Heart right ventricle (tissue), 16 donors: ENCODE measurements at regions not wholly inside any gene's neighbourhood (a gene's known extent, or its start where the extent isn't known, plus 50 kb on each side); places are given as distances from the start of the nearest gene placed in this dataset.
"Not testable (repeated sequence)": the region's sequence is repeated elsewhere in the genome, so short reads cannot be mapped to it uniquely, and the experiment has no call there.

Source experiments
- ATAC-seq, 8 donors: fragments of 200-7000 bp; cut with Tn5 transposase; one replicate each; pipeline ENCODE4 v1.9.1; 2020; ENCODE audit warnings: mild to moderate bottlenecking in 8 of 8, moderate library complexity in 8 of 8, moderate number of reproducible peaks in 1 of 8
- DNase-seq, 2 donors: peaks; one replicate each; pipeline ENCODE4 v3.0.0-alpha.2; 2020
- H3K27ac ChIP-seq, 10 donors: fragments of 200-600 bp; sonication (generic) in 2 of 10; one replicate each; pipeline versions ENCODE4 v1.5.0 to v1.8.0; 2020 to 2022; ENCODE audit warnings: mild to moderate bottlenecking in 3 of 10
- H3K27me3 ChIP-seq, 7 donors: fragments of 200-600 bp; one replicate each; pipeline ENCODE4 v1.8.0; 2021 to 2022; ENCODE audit warnings: mild to moderate bottlenecking in 2 of 7
- H3K36me3 ChIP-seq, 9 donors: fragments of 200-600 bp; sonication (generic) in 1 of 9; one replicate each; pipeline versions ENCODE4 v1.5.0 to v1.8.0; 2020 to 2022; ENCODE audit warnings: mild to moderate bottlenecking in 2 of 9
- H3K4me1 ChIP-seq, 9 donors: fragments of 200-600 bp; sonication (generic) in 1 of 9; one replicate each; pipeline versions ENCODE4 v1.5.0 to v1.8.0; 2020 to 2022; ENCODE audit warnings: mild to moderate bottlenecking in 4 of 9
- H3K4me3 ChIP-seq, 10 donors: fragments of 200-600 bp; sonication (generic) in 2 of 10; one replicate each; pipeline versions ENCODE4 v1.5.0 to v1.8.0; 2020 to 2022; ENCODE audit warnings: mild to moderate bottlenecking in 7 of 10, moderate library complexity in 2 of 10
- H3K9me3 ChIP-seq, 11 donors: fragments of 200-600 bp in 10 of 11; sonication (generic) in 2 of 11; one replicate each; pipeline versions ENCODE4 v1.5.0 to v1.8.0; 2013 to 2022; ENCODE audit warnings: mild to moderate bottlenecking in 2 of 11, control low read depth in 1 of 11, moderate library complexity in 1 of 11
- CTCF ChIP-seq, 9 donors: fragments of 200-600 bp; sonication (generic) in 2 of 9; IDR thresholded peaks; one replicate each; pipeline versions ENCODE4 v1.5.0 to v1.8.0; 2021 to 2022; ENCODE audit warnings: antibody characterized with exemption in 9 of 9, mild to moderate bottlenecking in 5 of 9, moderate library complexity in 1 of 9
- WGBS, 2 donors: extraction: QIAGEN DNeasy Blood & Tissue Kit; methylation state at CpG; one replicate each; pipeline ENCODE4 v1.1.7; 2013; ENCODE audit warnings: inconsistent platforms in 1 of 2; 5-methylcytosine and 5-hydroxymethylcytosine counted together
- intact Hi-C, 10 donors: fragments of 100-400 bp; cut with DNase I; formaldehyde crosslinking; loops; one replicate each; pipeline versions ENCODE4 v1.11.1 to v1.14.2; 2022
- donor health status: Arrhythmogenic right ventricular cardiomyopathy.
- donor health status: ischemic (EF 13 %, LVEDD 7.1; RV severe dilation, severe dysfunction).
- donor health status: healthy with polysubstance abuse.
- donor health status: DM: no; HTN: yes; CAD: no.
- donor health status: DM: no; HTN: no; CAD: no.
- donor health status: ischemic (EF 25% LVEDD 6.9; RV normal size, moderate dysfunction).
- donor health status: ischemic (EF 25% LVEDD 5.7; RV mildly dilated, moderate dysfunction).
- donor health status: healthy.
- donor health status: DM: yes; HTN: yes; CAD: no.
- donor health status: Ischemic cardiomyopathy.
- donor health status: ischemic (EF 35%, LVEDD 5.7; RV mildly dilated, moderate dysfunction).
- donor health status: nonischemic (EF 11% LVEDD 7.7; RV severe dilation, severe dysfunction).
- donor health status: DM: yes; HTN: yes; CAD: no.
- donor health status: PGD.
- donor health status: ischemic (EF 29% LVEDD 5.4; RV normal size, mild dysfunction).
- donor health status: nonischemic (EF 23%, LVEDD 6.1; RV moderate dilation, normal function).

GRCh38 chr12:116376354-116377193, 99.1 kb upstream of the MED13L start:
- H3K9me3 ChIP-seq, result no peaks in the 10 kb centered on the region
- 66 to 73% methylated on average over 11 of the region's 11 CpGs for WGBS, 2 donors
- H3K27me3 ChIP-seq, result peaks cover 0 to 31% (median 10%) of the 10 kb centered on the region in 7 donors
- no peak overlapping the region for H3K4me3 ChIP-seq
- ATAC-seq (no peak), DNase-seq (no peak)
- no peak overlapping the region for H3K27ac ChIP-seq
- peaks cover 0 to 28% (median 0%) of the 10 kb centered on the region in 9 donors for H3K4me1 ChIP-seq
- intact Hi-C loops, result loop anchor here in 1 of 10 donors (10.0 kb wide), 1 partner anchor 382 kb away; no protein-coding TSS in a partner anchor
- no peaks in the 10 kb centered on the region for H3K36me3 ChIP-seq
- no peak for TF ChIP-seq CTCF (IDR thresholded peaks at IDR 0.05)

GRCh38 chr12:116377194-116377571, 99.7 kb upstream of the MED13L start:
- Histone ChIP-seq H3K27me3 (peaks cover 0 to 36% (median 12%) of the 10 kb centered on the region in 7 donors), H3K4me1 (peaks cover 0 to 34% (median 0%) of the 10 kb centered on the region in 9 donors)
- DNase-seq, H3K9me3 ChIP-seq, H3K27ac ChIP-seq, H3K36me3 ChIP-seq, H3K4me3 ChIP-seq, ATAC-seq: not testable (repeated sequence)
- WGBS, 2 donors, result 82 to 87% methylated on average over 6 of the region's 6 CpGs
- intact Hi-C loops, result loop anchor here in 1 of 10 donors (10.0 kb wide), 1 partner anchor 382 kb away; no protein-coding TSS in a partner anchor

- TF ChIP-seq CTCF (IDR thresholded peaks at IDR 0.05), result no peak
- peaks cover 0 to 42% (median 13%) of the 10 kb centered on the region in 7 donors for H3K27me3 ChIP-seq
- no peaks in the 10 kb centered on the region for H3K36me3 ChIP-seq
- intact Hi-C loops, result loop anchor here in 1 of 10 donors (10.0 kb wide), 1 partner anchor 383 kb away; no protein-coding TSS in a partner anchor
- no peak for ATAC-seq
- DNase-seq, result no peak
- peaks cover 3 to 40% (median 6%) of the 10 kb centered on the region in 9 donors for H3K4me1 ChIP-seq
- WGBS, 2 donors, result 93 to 94% methylated on average over 11 of the region's 11 CpGs
- H3K4me3 ChIP-seq, result no peak overlapping the region
- no peaks in the 10 kb centered on the region for H3K9me3 ChIP-seq
- no peak overlapping the region for H3K27ac ChIP-seq
These were observed 100.5 kb upstream of the MED13L start for GRCh38 chr12:116378002-116378401.

GRCh38 chr12:116380108-116380507, 102.6 kb upstream of the MED13L start:
- DNase-seq, result no peak
- intact Hi-C loops, result no loop called here
- WGBS, 2 donors, result 90 to 91% methylated on average over 4 of the region's 4 CpGs
- Histone ChIP-seq H3K4me3 (no peak overlapping the region), H3K9me3 (no peaks in the 10 kb centered on the region), H3K27me3 (peaks cover 0 to 59% (median 16%) of the 10 kb centered on the region in 7 donors), H3K4me1 (peaks cover 3 to 44% (median 12%) of the 10 kb centered on the region in 9 donors), H3K27ac (no peak overlapping the region), H3K36me3 (no peaks in the 10 kb centered on the region)
- ATAC-seq, result peak in 1 of 8 donors; percentile 27
- no peak for TF ChIP-seq CTCF (IDR thresholded peaks at IDR 0.05)

- intact Hi-C loops, H3K27ac ChIP-seq, H3K4me3 ChIP-seq, DNase-seq, H3K36me3 ChIP-seq, H3K9me3 ChIP-seq, ATAC-seq: not testable (repeated sequence)
- H3K27me3 ChIP-seq, result peaks cover 0 to 59% (median 16%) of the 10 kb centered on the region in 7 donors
- 97 to 98% methylated on average over 1 of the region's 1 CpG for WGBS, 2 donors
- peaks cover 3 to 51% (median 12%) of the 10 kb centered on the region in 9 donors for H3K4me1 ChIP-seq
These were observed 103.2 kb upstream of the MED13L start for GRCh38 chr12:116380740-116381139.
